NCI-H2081 (cell line): ENCODE measurements at regions not wholly inside any gene's neighbourhood (a gene's known extent, or its start where the extent isn't known, plus 50 kb on each side); places are given as distances from the start of the nearest gene placed in this dataset.
"Not testable (repeated sequence)": the region's sequence is repeated elsewhere in the genome, so short reads cannot be mapped to it uniquely, and the experiment has no call there.

Source experiments
- DNase-seq, 2 experiments: peaks; one replicate each; lab custom pipeline; 2025; lab: John Stamatoyannopoulos, UW

GRCh38 chr20:56872620-56873458 is 243.7 kb downstream of the TFAP2C start:
- no peak for DNase-seq

GRCh38 chr20:56873836-56874235 is 244.7 kb downstream of the TFAP2C start:
- DNase-seq, result no peak

- no peak for DNase-seq
These were observed 246.1 kb downstream of the TFAP2C start for GRCh38 chr20:56875052-56875659.

- DNase-seq, result no peak
These were observed 246.7 kb downstream of the TFAP2C start for GRCh38 chr20:56875803-56876202.

- DNase-seq, result no peak
These were observed 256.4 kb downstream of the TFAP2C start for GRCh38 chr20:56885521-56885920.

GRCh38 chr20:56890011-56890410 is 260.9 kb downstream of the TFAP2C start:
- DNase-seq, result no peak

- DNase-seq, result no peak
These were observed 264.3 kb downstream of the TFAP2C start for GRCh38 chr20:56893226-56893917.

GRCh38 chr20:56896447-56896846 is 267.3 kb downstream of the TFAP2C start:
- DNase-seq, result no peak

GRCh38 chr20:56897318-56897957 is 268.3 kb downstream of the TFAP2C start:
- no peak for DNase-seq

GRCh38 chr20:56897958-56898349 is 268.8 kb downstream of the TFAP2C start:
- no peak for DNase-seq

GRCh38 chr20:56899506-56899905 is 270.4 kb downstream of the TFAP2C start:
- no peak for DNase-seq

GRCh38 chr20:56900252-56900651 is 271.1 kb downstream of the TFAP2C start:
- no peak for DNase-seq

- DNase-seq, result no peak
These were observed 274.3 kb downstream of the TFAP2C start for GRCh38 chr20:56903421-56903820.

GRCh38 chr20:56903858-56904257 is 274.8 kb downstream of the TFAP2C start:
- no peak for DNase-seq

GRCh38 chr20:56909918-56910714 is 281.0 kb downstream of the TFAP2C start:
- no peak for DNase-seq

GRCh38 chr20:56911946-56912345 is 282.8 kb downstream of the TFAP2C start:
- no peak for DNase-seq

- no peak for DNase-seq
These were observed 285.4 kb downstream of the TFAP2C start for GRCh38 chr20:56914532-56914931.

GRCh38 chr20:56916345-56916622 is 287.2 kb downstream of the TFAP2C start:
- DNase-seq, result no peak

- DNase-seq, result not testable (repeated sequence)
These were observed 290.9 kb downstream of the TFAP2C start for GRCh38 chr20:56920041-56920440.

GRCh38 chr20:56922497-56922896 is 293.4 kb downstream of the TFAP2C start:
- no peak for DNase-seq

GRCh38 chr20:56924292-56925081 is 295.4 kb downstream of the TFAP2C start:
- no peak for DNase-seq
